ENCODE measurements at regions not wholly inside any gene's neighbourhood (a gene's known extent, or its start where the extent isn't known, plus 50 kb on each side); places are given as distances from the start of the nearest gene placed in this dataset.

DNA sequence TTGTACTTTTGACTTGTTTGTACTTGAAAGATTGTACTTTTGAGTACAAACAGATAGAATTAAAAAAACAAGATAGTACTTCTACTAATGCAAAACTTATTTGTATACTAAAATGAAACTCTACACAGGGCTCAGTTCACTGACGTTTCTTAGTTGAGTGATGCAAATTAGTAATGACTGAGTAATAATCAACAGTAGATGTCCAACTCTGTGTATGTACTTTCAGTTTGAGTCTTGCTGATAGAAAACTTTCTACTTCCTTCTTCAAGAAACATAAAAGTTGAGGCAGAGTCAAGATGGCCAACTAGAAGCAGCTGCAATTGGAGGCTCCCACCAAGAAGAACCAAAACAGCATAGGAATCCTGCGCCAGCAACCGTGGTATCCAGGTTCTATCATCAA is 585.0 kb downstream of the NR4A2 start:
- no peak for TF ChIP-seq FOS (IDR thresholded peaks at IDR 0.05; ENCODE audit: low read depth, low read length)
- TF ChIP-seq, protein P1, sequence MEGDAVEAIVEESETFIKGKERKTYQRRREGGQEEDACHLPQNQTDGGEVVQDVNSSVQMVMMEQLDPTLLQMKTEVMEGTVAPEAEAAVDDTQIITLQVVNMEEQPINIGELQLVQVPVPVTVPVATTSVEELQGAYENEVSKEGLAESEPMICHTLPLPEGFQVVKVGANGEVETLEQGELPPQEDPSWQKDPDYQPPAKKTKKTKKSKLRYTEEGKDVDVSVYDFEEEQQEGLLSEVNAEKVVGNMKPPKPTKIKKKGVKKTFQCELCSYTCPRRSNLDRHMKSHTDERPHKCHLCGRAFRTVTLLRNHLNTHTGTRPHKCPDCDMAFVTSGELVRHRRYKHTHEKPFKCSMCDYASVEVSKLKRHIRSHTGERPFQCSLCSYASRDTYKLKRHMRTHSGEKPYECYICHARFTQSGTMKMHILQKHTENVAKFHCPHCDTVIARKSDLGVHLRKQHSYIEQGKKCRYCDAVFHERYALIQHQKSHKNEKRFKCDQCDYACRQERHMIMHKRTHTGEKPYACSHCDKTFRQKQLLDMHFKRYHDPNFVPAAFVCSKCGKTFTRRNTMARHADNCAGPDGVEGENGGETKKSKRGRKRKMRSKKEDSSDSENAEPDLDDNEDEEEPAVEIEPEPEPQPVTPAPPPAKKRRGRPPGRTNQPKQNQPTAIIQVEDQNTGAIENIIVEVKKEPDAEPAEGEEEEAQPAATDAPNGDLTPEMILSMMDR (conservative IDR thresholded peaks at IDR 0.05; ENCODE audit: low read depth, low read length): no peak
- TF ChIP-seq MXI1 (IDR thresholded peaks at IDR 0.05; ENCODE audit: borderline replicate concordance, low read depth, low read length): no peak
- TF ChIP-seq RFX5 (IDR thresholded peaks at IDR 0.05; ENCODE audit: low read depth, low read length): no peak
- no peak for TF ChIP-seq BHLHE40 (IDR thresholded peaks at IDR 0.05; ENCODE audit: low read depth, low read length)
- TF ChIP-seq POLR2A (IDR thresholded peaks at IDR 0.05; ENCODE audit: low read depth, low read length): no peak
- TF ChIP-seq, protein P2, sequence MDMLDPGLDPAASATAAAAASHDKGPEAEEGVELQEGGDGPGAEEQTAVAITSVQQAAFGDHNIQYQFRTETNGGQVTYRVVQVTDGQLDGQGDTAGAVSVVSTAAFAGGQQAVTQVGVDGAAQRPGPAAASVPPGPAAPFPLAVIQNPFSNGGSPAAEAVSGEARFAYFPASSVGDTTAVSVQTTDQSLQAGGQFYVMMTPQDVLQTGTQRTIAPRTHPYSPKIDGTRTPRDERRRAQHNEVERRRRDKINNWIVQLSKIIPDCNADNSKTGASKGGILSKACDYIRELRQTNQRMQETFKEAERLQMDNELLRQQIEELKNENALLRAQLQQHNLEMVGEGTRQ (IDR thresholded peaks at IDR 0.05; ENCODE audit: low read depth, low read length): no peak
- TF ChIP-seq RCOR1 (IDR thresholded peaks at IDR 0.05; ENCODE audit: insufficient replicate concordance, low read length): no peak
- no peak for TF ChIP-seq RAD21 (IDR thresholded peaks at IDR 0.05; ENCODE audit: low read length)
- no peak for TF ChIP-seq CEBPB (IDR thresholded peaks at IDR 0.05; ENCODE audit: low read depth, low read length)
- TF ChIP-seq MAZ (IDR thresholded peaks at IDR 0.05; ENCODE audit: borderline replicate concordance, low read depth, low read length): no peak
- TF ChIP-seq CHD1 (IDR thresholded peaks at IDR 0.05; ENCODE audit: low read depth, low read length): no peak
- TF ChIP-seq SMC3 (IDR thresholded peaks at IDR 0.05; ENCODE audit: low read depth, low read length): no peak

All from IMR-90 (cell line).